ENCODE measurements at regions not wholly inside any gene's neighbourhood (a gene's known extent, or its start where the extent isn't known, plus 50 kb on each side); places are given as distances from the start of the nearest gene placed in this dataset.
"Not testable (repeated sequence)": the region's sequence is repeated elsewhere in the genome, so short reads cannot be mapped to it uniquely, and the experiment has no call there.

- no peak for DNase-seq (ENCODE audit: low read depth, low spot score)
Observed at GRCh38 chr2:2493496-2493895, 162.4 kb upstream of the MYT1L start.

GRCh38 chr2:2492800-2493199, 161.7 kb upstream of the MYT1L start:
- DNase-seq (ENCODE audit: low read depth, low spot score) = no peak

DNA sequence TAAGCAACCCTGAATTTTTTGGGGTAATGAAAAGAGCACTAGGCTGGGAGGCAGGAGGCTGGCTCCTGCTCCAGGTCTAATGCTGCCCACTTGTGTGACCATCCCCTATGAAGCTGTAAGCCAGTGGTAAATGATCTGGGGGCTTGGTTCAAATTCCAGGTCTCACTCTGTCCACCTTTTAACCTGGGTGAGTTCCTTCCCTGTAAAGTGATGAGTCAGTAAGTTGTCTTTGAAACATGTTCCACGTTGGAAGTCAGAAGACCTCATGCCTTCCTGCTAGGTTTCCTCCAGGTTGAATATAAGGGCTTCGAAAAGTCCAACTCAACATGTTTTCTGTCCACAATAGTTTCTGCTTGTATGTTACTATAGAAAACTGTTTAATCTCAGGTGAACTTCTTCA, 160.9 kb upstream of the MYT1L start:
- DNase-seq (ENCODE audit: low read depth, low spot score) = no peak

DNA sequence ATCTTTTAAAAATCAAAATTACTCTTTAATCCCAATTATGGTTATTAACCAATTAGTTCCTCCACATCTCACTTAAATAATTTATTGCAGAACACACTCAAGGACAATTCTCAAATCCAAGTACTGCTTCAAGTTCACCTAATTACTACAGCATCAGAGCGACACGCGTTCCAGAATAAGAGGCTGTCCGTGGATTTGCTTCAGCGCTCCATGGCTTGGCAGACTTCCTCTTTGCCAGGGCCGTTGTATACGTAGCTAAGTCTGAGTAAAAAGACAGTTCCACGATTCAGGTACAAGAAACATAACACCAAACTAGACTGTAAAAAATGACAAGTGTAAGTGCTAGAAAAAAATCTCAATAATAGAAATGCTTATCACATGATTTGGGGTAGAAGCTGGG, 153.2 kb upstream of the MYT1L start:
- DNase-seq (ENCODE audit: low read depth, low spot score) = no peak

- no peak for DNase-seq (ENCODE audit: low read depth, low spot score)
Observed at GRCh38 chr2:2482851-2483250, 151.8 kb upstream of the MYT1L start.

DNA sequence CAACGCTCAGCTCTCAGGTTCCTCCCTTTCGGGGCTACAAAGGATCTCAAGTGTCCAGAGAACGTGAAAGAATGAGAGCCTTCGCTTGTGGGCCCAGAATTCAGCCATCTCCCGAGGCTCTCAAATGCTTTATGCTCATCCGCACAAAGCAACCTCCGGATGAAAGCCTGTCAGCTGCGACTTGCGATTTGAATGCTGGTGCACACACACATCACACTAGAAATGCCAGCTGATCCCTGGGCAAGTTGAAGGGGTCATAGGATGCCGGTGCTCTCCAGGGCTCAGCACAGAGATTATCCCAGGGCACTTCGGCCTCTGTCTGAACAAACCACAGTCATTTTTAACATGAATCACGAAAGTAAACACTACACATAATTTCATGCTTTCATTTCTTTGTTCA, 141.8 kb upstream of the MYT1L start:
- no peak for DNase-seq (ENCODE audit: low read depth, low spot score)

GRCh38 chr2:2472044-2472443, 141.0 kb upstream of the MYT1L start:
- DNase-seq (ENCODE audit: low read depth, low spot score) = no peak

- DNase-seq (ENCODE audit: low read depth, low spot score) = no peak
Observed at GRCh38 chr2:2466534-2466933, 135.5 kb upstream of the MYT1L start.

- DNase-seq (ENCODE audit: low read depth, low spot score) = no peak
Observed at GRCh38 chr2:2464643-2465042, 133.6 kb upstream of the MYT1L start.

- no peak for DNase-seq (ENCODE audit: low read depth, low spot score)
Observed at GRCh38 chr2:2464094-2464493, 133.0 kb upstream of the MYT1L start.

- DNase-seq (ENCODE audit: low read depth, low spot score) = no peak
Observed at GRCh38 chr2:2456721-2457120, 125.6 kb upstream of the MYT1L start.

- DNase-seq (ENCODE audit: low read depth, low spot score) = no peak
Observed at GRCh38 chr2:2455151-2455550, 124.1 kb upstream of the MYT1L start.

- no peak for DNase-seq (ENCODE audit: low read depth, low spot score)
Observed at GRCh38 chr2:2452961-2453360, 121.9 kb upstream of the MYT1L start.

- DNase-seq (ENCODE audit: low read depth, low spot score) = not testable (repeated sequence)
Observed at GRCh38 chr2:2451275-2451674, 120.2 kb upstream of the MYT1L start.

DNA sequence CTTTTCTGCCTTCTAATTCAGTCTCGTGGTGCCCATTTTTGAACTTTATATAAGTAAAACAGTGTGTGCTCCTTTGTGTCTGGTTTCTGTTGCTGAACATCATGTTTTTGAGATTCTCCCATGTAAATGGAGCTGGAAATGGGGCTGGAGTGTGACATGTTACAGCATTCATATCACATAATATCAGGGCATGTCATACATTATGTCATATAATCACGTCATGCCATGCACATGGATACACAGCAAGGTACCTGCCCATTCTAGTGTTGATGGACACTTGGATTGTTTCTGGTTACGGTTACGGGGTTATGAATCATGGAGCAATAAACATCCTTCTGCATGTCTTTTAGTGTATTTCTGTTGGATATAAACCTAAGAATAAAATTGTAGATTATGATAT, 117.1 kb upstream of the MYT1L start:
- no peak for DNase-seq (ENCODE audit: low read depth, low spot score)

DNA sequence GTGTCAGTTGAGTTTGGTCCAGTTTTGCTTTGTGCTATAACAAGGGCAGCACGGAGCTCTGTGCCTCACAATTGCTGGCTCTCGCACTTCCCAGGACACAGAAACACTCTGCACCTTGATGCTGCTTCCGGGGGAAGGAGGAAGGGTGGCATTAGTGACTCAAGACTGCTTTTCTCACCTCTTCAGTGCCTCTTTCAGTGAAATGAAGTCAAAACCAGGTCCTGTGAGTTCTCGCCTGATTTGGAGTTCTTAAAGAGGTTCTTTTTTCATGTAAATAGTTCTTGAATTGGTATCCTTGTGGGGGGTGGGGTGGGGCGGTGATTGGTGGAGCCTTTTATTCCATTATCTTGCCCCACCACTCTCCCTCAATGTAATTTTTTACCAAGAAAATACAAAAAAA, 91.5 kb upstream of the MYT1L start:
- DNase-seq (ENCODE audit: low read depth, low spot score) = peak; percentile 25

- no peak for DNase-seq (ENCODE audit: low read depth, low spot score)
Observed at GRCh38 chr2:2413525-2413924, 82.5 kb upstream of the MYT1L start.

DNA sequence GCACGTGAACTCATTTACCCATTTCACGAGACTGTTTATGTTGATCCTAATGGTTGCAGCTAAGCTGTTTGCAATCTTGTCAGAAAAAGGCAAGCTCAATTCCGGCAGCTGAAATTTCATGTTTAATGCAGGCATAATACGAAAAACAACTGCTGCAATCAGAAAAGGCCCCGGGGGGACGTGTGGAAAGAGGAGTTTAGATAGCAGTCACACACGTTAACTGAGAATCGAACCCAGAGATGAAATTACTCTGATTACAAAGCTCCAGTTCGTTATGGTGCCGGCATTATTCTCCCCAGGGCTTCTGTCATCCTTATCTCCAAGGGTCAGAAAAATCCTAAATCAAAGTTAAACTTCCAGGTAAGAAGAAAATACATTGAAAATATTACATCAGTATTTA, 79.9 kb upstream of the MYT1L start:
- DNase-seq (ENCODE audit: low read depth, low spot score) = no peak

- no peak for DNase-seq (ENCODE audit: low read depth, low spot score)
Observed at GRCh38 chr2:2409481-2409880, 78.4 kb upstream of the MYT1L start.

- DNase-seq (ENCODE audit: low read depth, low spot score) = no peak
Observed at GRCh38 chr2:2405780-2406179, 74.7 kb upstream of the MYT1L start.

DNA sequence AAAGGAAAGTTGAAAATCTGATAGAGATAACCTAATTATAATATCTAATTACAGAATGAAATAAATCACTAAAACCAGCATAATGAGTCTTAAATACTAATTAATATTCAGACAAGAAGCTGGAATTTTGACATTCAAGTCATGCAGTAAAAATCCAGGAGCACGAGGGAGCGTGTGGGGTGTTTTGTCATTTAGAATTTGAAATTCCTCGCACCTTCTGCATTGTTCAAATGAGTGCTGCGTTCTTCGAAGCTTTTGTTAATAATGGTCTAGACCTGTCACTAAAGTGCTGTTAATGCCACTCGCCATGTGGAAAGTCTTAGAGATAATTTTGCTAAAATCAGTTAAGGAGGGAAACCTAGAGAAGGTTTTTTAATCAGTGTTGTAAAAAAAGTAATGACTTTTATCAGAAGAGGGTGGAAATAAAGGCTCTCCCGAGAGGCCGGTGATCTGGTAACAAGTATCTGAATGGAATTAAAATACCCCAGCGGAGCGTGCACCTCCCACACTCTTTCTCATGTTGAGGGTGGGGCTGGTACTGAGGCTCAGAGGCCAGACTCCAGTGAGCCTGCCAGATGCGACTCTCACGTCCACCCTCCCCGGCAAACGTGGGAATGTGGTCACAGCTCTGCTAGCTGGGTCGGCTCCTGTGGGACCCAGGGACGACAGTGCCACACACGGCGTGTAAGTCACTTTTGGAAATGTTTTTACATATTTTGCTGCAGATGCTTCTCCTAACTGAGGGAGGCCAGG, 69.4 kb upstream of the MYT1L start:
- no peak for DNase-seq (ENCODE audit: low read depth, low spot score)

DNA sequence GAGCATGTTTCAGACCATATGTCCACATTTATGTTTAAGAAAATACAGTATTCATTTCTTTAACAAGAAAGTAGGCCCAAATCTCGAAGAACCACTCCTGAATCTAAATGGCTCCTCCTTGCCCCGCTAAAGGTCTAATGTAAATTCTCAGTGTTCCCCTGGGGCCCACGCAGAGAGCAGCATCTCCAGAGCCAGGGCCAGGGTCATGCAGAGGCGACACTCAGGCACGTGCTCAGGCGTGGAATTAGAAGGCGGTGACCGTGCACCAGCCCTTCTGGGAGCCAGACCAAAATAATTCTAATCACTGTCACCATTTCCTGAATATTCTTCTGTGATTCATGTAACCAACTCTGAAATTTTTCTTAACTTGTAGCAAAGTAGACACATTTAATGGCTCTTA, 68.3 kb upstream of the MYT1L start:
- no peak for DNase-seq (ENCODE audit: low read depth, low spot score)

- no peak for DNase-seq (ENCODE audit: low read depth, low spot score)
Observed at GRCh38 chr2:2392332-2392731, 61.3 kb upstream of the MYT1L start.

GRCh38 chr2:2389215-2389614, 58.1 kb upstream of the MYT1L start:
- peak; percentile 45 for DNase-seq (ENCODE audit: low read depth, low spot score)

Measured in iPS DF 19.7 (cell line).